Stimulated activated CD4-positive, alpha-beta T cell treated with anti-CD3 and anti-CD28 coated beads, Interleukin-12 subunit alpha, Interleukin-12 subunit beta, amount 100 ng/mL, for 24 hours (primary cell): ENCODE measurements at regions not wholly inside any gene's neighbourhood (a gene's known extent, or its start where the extent isn't known, plus 50 kb on each side); places are given as distances from the start of the nearest gene placed in this dataset.
"Not testable (repeated sequence)": the region's sequence is repeated elsewhere in the genome, so short reads cannot be mapped to it uniquely, and the experiment has no call there.

Source experiments
- DNase-seq, 2 experiments: peaks; one replicate each; pipeline ENCODE4 v3.0.0-alpha.2; 2020; ENCODE audit warnings: low read depth in 2 of 2

DNA sequence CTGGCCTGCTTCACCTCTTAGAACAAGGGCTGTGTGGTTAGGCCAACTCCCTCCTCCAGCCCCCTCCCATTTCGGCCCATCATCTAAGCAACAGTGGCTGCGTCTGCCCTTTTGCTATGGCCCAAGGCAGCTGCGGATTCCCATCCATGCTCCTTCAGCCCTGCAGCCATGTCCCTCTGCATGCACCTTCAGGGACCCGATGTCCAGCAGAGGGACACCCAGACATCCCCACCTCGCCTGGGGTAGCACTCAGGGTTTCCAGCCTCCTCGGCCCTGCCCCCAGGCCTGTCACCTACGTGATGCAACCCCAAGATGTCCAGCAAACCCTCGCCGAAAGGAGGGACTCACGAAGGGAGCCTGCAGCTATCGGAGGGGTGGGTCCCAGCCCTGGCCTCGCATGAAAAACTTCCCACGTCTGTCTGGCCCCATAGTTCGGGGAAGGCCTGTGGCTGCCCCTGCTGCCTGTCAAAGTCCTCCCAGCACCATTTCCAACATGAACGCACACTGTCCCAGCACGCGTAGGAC lies 194.4 kb downstream of the CTTN start:
- no peak for DNase-seq

DNA sequence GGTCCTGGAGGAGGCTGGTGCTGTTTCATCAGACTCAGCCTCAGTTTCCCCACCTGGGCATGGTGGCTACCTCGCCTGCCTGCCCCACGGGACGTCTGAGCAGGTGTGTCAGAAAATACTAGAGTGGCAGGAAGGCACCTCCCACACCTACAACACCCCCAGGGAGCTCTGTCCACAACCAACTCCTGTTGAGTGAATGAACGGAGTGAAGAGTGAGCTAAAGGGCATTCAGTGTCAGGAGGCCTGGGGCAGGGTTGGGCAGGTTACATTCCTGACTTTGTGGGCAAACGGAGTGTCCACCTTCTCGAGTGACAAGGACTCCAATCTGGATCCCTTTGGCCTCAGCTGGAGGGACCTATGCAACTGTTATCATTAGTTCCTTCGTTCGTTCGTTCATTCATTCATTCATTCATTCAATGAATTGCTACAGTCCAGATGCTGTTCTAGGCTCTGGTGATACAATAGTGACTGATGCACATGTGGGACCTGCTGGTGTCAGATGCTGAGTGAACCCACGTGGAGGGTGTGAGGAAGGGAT lies 195.2 kb downstream of the CTTN start:
- DNase-seq = no peak

DNA sequence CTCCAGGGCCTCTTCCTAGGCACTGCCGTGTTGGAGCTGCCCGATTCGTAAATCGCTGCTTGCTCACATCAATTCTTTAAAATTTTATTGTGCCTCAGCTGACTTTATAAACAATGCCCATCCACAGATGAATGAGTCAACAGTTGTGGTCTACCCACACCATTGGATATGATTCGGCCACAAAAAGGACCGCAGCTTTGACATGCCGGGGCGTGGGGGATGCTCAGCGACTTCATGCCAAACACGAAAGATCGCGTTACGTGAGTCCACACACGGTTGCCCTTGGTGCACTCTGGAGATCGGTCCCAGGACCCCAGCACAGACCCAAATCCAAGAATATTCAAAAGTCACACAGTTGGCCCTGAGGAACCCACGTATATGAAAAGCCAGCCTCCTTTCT lies 195.7 kb downstream of the CTTN start:
- DNase-seq = no peak

DNA sequence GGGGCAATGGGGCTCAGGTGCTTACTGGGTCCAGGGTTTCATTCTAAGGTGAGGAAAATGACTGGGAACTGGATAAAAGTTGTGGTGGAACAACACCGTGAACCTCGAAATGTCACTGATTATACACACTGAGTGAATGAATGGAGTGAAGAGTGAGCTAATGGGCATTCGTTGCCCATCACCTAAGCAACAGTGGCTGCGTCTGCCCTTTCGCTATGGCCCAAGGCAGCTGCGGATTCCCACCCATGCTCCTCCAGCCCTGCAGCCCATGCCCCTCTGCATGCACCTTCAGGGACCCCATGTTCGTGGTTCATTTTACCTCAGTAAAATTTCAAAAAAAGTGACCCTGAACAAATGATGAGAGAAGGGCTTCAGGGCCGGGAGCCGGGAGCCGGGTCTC lies 196.3 kb downstream of the CTTN start:
- DNase-seq = no peak

DNA sequence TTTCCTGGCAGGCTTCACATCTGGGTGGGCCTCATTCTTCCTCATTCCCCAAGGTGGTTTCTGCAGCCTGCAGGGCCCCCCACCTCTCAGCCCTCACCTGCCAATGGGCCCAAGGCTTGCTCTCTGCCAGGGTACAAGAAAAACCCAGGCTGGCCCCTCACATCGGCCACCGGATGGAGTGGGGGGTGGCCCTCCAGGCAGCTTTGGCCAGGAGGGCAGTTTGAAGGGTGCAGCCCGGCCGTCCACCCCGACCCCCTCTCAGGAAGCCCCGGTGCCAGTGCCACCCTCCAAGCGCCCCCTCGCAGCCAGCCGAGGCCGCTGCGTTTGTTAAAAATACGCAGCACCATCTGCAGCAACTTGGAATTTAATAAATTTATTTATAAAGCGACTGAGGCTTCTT lies 196.7 kb downstream of the CTTN start:
- no peak for DNase-seq

DNA sequence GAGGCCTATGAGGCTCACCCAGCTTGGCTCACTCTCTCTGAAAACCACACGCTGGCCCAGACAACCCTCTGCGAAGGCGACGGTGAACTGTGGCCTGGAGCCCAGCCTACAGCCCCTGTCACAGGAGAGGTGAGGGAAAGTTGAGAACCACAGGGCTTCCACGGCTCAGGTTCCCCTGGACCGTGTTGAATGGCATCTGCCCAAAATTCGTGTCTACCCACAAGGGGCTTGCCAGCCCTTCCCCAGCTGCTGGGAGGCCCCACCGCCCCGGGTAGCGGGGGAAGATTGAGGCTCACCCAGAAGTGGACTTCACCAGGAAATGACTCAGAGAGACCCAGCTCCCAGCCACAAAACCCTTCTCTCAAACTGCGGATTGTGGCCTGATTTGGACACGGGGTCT lies 197.1 kb downstream of the CTTN start:
- DNase-seq = no peak

DNA sequence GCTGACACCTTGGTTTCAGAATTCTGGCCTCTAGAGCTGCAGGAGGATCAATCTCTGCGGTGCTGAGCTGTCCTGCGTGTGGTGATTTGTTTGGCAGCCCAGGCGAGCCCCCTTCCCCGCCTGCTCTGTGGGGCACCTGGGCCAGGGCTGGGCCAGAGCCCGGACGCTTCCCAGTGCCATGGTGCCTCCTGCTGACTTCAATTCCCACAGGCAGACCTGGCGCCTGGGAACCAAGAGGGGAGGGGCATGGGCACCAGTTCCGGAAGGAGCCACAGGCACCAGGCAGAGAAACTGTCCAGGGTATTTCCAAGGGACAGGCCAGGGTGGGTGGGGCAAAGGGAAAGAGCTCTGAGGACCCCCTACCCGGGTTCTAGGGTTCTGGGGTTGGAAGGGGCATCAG lies 197.8 kb downstream of the CTTN start:
- no peak for DNase-seq

DNA sequence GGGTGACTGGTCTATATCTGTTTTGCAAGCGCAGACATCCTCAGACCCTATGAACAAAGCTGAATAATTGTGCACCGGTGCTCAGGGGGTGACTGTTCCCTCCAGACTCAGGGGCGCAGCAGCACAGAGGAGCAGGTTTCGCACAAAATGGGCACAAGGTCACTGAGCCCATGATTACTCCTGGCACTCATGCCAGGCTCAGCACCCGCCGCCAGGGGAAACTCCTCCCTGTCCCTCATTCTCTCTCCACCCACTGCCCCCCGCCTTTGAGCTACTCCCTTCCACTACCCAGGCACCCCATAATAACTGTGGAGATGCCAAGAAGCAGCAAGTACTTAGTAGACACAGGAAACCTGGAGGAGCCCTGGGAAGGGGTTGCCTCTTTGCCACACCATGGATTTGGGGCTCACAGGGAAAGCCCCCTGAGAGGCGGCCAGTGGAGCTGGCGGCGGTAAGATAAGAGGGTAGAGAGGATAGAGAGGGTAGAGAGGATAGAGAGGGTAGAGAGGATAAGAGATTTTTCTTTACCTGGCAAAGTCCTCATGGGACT lies 198.8 kb downstream of the CTTN start:
- DNase-seq = no peak

DNA sequence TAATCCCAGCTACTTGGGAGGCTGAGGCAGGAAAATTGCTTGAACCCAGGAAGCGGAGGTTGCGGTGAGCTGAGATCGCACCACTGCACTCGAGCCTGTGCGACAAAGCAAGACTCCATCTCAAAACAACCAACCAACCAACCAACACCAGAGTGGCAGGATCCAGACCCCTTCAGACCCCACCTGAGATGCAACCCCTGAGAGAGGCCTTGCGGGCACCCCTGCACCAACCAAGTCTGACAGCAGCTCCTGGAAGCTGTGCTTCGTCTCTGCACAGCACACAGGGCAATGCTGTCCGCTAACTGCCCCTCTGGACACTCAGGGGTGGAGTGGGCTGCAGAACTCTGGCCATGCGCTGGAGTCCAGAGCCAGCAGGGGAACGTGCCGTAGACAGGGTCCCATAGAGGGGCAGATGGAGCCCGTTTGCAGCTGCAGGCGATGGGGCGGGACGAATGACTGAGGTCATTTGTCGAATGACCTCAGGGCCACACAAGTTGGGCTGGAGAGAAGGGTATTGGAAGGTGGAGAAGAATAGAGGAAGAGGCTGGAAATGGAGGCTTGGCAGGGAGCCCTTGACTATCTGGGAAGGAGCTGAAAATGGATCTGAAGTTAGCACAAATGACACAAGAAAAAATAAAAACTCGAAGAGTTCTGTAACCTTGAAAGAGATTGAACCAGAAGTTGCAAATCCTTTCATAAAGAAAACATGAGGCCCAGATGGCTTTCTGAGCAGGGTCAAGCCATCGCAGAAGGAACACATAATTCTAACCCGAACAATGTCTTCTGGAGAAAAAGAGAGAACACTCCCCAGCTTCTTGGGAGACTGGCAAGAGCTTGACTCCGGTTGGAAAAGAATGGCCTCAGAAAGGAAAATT lies 199.7 kb downstream of the CTTN start:
- DNase-seq = no peak

DNA sequence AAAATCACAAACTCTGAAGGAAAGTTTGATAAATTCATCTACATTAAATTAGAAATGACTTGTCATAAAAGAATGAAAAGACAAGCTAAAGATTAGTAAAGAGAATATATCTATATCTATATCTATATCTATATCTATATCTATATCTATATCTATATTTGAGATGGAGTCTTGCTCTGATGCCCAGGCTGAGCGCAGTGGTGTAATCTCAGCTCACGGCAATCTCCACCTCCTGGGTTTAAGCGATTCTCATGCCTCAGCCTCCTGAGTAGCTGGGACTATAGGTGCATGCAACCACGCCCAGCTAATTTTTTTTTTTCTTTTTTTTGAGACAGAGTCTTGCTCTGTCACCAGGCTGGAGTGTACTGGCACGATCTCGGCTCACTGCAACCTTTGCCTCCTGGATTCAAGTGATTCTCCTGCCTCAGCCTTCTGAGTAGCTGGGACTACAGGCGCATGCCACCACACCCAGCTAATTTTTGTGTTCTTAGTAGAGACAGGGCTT lies 202.6 kb downstream of the CTTN start:
- DNase-seq = not testable (repeated sequence)

DNA sequence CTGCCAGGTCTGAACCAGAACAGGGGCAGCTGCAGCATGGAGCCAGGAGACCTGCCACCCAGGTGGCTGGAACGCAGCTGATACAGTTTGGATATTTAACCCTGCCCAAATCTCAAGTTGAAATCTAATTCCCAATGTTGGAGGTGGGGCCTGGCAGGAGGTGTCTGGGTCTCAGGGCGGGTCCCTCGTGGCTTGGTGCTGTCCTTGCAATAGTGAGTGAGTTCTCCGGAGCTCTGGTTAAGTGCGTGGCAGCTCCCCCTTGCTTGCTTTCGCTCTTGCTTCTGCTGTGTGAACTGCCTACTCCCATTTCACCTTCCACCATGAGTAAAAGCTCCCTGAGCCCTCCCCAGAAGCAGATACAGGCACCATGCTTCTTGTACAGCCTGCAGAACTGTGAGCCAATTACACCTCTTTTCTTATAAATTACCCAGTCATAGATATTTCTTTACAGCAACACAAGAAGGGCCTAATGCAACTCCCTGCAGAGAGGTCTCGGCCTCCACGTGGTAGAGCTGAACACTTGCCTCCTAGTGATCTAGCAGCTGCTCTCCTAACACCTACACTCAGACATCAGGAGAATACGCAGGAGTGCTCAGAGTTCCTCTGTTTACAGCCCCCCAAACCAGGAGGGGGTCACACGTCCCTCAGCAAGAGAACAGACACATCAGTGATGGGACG lies 203.7 kb downstream of the CTTN start:
- DNase-seq = no peak

DNA sequence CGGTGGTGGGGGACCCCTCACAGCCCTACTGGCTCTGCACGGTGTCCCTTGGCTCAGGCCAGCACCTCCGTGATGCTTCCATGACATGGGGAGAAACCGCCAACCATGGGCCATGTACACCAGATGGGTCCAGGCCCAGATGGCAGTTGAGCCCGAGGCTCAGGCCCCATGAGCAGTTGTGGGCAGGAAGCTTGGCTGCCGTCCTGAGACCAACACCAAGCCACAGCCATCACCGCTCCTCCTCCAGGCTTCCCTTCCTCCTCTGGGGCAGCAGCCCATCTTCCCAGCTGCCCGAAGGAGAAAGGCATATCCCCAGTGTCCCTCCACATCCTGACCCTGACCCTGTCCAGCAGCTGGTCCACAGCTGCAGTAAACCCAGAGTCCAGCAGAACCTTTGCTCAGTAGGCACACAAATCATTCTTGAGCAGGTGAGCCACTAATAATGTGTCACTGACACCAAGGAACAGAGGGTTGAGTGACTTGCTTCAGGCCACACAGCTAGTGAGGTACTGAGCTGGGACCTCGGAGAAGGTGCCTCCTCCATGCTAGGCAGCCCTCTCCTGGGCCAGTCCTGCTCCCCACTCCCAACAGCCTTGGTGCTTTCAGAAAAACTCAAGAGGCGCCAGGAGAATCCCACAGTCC lies 204.9 kb downstream of the CTTN start:
- no peak for DNase-seq

DNA sequence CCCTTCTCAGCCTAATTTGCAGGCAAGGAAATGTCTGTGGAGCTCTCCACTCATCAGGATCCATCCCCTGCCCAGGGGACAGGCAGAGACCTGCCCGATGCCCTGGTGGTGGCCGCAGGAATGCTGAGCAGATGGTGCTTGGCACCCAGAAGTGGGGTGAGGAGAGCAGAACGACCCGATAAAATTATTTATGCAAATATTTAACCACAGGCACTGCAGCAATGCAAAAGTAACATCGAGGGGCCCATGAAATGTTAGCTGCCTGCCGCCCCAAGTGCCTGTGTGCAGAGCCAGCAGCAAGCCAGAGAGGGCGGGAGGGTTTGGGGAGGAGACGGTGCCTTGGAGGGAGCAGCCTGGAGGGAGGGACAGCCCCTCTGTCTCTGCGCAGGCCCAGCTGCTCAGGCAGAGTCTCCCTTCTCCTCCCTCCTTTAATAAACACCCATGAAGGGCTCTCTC lies 205.5 kb downstream of the CTTN start:
- no peak for DNase-seq

DNA sequence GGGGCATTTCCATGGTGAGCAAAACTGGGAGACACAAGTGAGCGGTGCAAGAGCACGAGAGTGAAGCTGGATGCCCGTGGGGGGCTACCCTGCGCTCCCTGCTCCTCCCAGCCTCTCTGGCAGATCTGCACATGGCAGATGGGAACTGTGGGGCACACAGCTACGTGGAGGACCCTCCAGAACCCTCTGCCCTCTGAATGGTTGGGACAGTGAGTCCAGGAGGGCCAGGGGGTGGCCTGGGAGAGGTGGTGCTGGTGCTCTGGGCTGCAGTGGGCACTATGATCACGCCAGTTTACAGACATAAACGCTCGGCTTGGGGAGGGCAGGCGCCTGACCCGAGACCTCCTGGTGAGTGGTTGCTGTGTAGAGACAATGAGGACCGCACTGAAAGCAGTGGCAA lies 205.9 kb downstream of the CTTN start:
- DNase-seq = no peak

DNA sequence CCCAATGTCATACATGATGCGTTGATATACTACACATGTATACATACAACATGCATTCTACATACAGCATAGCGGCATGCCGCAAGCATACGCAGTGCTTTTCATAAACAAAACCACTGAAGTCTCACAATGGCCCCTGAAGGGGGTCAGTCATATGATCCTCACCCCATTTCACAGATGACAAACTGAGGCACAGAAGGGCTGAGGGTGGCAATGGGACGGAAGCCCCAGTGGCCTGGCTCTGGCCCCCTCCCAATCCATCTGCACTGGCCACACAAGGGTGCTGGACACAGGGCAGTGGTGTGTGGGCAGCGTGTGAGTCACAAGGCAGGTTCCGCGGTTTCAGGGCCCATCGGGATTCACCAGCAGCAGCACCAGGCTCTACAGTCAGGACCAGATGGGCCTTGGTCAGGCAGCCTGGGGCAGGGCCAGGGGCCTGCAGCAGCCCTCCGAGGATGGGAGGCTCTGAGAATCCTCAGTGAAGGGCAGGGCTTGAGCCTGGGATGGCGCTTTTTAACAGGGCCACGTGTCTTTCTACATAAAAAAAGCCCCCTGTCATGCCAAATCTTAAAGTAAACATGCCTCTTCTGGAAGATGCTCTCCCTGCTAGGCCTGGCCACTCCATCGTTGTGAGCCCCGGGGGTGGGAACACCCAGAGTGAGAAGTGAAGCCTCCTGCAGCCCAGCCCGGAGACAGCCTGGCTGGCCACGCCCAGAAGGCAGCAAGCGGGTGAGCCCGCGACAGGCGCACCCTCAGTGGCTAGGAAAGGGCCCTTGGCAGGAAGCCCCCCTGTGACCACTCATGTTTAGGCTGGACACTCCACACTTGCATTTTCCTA lies 206.5 kb downstream of the CTTN start:
- no peak for DNase-seq

DNA sequence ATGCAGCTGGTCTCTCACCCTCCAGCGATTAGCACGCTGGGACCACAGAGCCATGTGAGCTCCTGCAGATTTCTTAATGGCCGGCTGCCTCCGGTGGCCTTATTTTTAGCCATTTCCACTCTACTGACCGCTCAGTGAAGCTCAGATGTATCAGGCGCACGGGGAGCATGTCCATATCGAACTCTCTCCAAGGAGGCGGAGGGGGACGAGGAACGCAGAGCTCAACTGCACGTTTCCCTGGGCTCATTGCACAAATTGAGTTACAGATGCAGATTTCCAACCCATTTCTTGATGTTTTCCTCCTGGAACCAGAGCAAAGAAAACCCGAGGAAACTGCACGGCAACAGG lies 207.1 kb downstream of the CTTN start:
- no peak for DNase-seq

DNA sequence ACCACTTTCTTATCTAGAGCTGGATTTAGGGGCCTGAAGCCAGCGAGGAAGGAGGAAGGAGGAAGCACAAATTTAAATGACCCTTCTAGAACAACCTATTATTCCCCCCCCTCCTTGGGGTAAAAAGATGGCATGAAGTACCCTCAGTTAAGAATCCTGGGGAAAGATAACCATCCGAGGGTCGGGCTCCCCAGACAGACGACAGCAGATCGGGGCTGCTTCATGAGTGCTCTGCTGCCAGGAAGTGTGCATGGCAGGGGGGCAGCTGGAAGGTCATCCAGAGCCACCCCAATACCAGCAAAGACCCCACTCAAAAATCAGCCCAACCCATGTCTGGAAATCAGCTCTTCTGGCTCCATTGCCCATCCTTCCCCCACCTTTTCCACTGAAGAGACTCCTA lies 207.5 kb downstream of the CTTN start:
- no peak for DNase-seq

DNA sequence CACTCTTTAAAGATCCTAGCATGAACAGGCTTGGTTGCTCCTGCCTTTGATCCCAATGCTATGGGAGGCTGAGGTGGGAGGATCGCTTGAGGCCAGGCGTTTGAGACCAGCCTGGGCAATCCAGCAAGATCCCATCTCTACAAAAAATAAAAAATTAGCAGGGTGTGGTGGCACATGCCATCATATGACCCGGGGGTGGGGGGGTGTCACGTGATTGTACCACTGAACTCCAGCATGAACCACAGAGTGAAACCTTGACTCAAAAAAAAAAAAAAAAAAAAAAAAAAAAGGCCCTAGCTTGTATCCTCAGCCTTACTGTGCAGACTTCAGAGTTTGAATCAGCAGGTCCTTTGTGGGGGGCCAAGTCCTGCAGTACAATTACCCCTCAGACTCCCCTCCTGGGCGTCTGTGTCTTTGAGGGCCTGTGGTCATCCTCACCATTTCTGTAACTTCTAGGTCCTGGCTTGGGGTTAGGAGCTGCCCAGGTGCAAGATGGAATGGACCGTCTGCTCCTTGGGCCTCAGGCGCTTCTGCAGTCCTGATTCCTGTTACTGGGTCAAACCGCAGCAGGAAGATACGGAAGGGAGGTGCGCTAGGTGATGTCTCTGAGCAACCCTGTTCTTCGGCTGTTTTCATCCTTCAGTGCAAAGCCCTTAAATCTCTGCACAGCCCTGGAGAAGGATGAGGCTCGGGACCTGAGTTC lies 208.1 kb downstream of the CTTN start:
- DNase-seq = no peak

DNA sequence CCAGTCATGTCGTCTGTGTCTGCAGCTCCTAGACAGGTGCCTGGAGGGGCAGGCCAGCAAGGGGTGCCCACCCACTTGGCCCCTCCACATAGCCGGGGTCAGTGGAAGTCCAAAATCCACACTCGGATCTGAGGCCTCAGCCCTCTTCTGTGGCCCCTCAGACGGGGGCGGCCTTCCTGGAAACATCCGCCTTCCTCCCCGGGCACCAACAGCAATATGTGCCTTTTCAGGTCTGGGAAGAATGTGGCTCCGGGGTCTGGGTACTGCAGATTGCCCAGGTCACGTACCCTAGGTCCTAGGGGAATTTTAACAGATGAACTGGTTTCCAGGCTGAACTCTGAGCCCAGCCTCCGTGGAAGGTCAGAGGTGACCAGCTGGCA lies 208.6 kb downstream of the CTTN start:
- DNase-seq = no peak

DNA sequence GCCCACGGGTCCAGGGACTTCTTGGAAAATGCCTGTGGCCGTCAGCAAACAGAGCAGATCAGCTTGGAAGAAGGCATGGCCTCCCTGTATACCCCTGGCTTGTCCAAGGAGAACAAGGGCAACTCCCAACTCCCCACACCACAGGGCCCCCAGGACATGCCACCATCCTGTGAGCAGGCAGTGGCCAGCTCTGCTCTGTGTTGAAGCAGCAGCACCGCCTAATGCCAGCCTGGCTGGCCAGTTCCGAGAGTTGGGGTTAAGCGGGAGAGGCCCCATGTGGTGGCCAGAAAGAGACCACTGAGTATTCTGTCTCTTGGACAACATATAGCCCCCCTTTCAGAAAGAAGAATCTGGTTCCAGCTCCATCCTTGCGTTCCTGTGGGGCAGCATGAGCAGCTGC lies 209.2 kb downstream of the CTTN start:
- no peak for DNase-seq
